ENCODE measurements at regions not wholly inside any gene's neighbourhood (a gene's known extent, or its start where the extent isn't known, plus 50 kb on each side); places are given as distances from the start of the nearest gene placed in this dataset.

- TF ChIP-seq POU6F1 (CRISPR knock-in tag; IDR thresholded peaks at IDR 0.05; ENCODE audit: borderline replicate concordance, low read depth): no peak
- TF ChIP-seq ZC3H10 (CRISPR knock-in tag; IDR thresholded peaks at IDR 0.05): no peak
- no peak for TF ChIP-seq CSDC2 (CRISPR knock-in tag; IDR thresholded peaks at IDR 0.05)
- no peak for TF ChIP-seq ESRRG (CRISPR knock-in tag; IDR thresholded peaks at IDR 0.05)
Observed at GRCh38 chr3:30268288-30268687, 338.1 kb upstream of the TGFBR2 start (continued).

- ATAC-seq: no peak
Observed at GRCh38 chr3:30269751-30270445, 336.5 kb upstream of the TGFBR2 start.

More at GRCh38 chr3:30269751-30270445, 336.5 kb upstream of the TGFBR2 start:
- TF ChIP-seq ZNF565 (CRISPR knock-in tag; conservative IDR thresholded peaks at IDR 0.05; ENCODE audit: low read depth): no peak
- TF ChIP-seq TOX (CRISPR knock-in tag; IDR thresholded peaks at IDR 0.05; ENCODE audit: borderline replicate concordance): no peak
- TF ChIP-seq POU6F1 (CRISPR knock-in tag; IDR thresholded peaks at IDR 0.05; ENCODE audit: borderline replicate concordance, low read depth): no peak
- TF ChIP-seq CSRNP3 (CRISPR knock-in tag; IDR thresholded peaks at IDR 0.05): no peak
- no peak for TF ChIP-seq BACH2 (CRISPR knock-in tag; IDR thresholded peaks at IDR 0.05; ENCODE audit: borderline replicate concordance)
- no peak for TF ChIP-seq RARB (CRISPR knock-in tag; IDR thresholded peaks at IDR 0.05)
- no peak for TF ChIP-seq ZFP3 (CRISPR knock-in tag; IDR thresholded peaks at IDR 0.05)
- TF ChIP-seq CREB5 (CRISPR knock-in tag; IDR thresholded peaks at IDR 0.05; ENCODE audit: low read depth): no peak
- TF ChIP-seq CSDC2 (CRISPR knock-in tag; IDR thresholded peaks at IDR 0.05): no peak
- no peak for TF ChIP-seq ESRRG (CRISPR knock-in tag; IDR thresholded peaks at IDR 0.05)
- no peak for TF ChIP-seq PPARA (CRISPR knock-in tag; IDR thresholded peaks at IDR 0.05; ENCODE audit: borderline replicate concordance)
- no peak for TF ChIP-seq ISL1 (CRISPR knock-in tag; IDR thresholded peaks at IDR 0.05)
- TF ChIP-seq TSHZ2 (CRISPR knock-in tag; IDR thresholded peaks at IDR 0.05): no peak
- no peak for TF ChIP-seq ZNF8 (CRISPR knock-in tag; IDR thresholded peaks at IDR 0.05)
- no peak for TF ChIP-seq OSR1 (CRISPR knock-in tag; IDR thresholded peaks at IDR 0.05)
- TF ChIP-seq ARNTL (CRISPR knock-in tag; IDR thresholded peaks at IDR 0.05; ENCODE audit: borderline replicate concordance, low read depth): no peak
- TF ChIP-seq ZFP30 (CRISPR knock-in tag; IDR thresholded peaks at IDR 0.05): no peak
- TF ChIP-seq GLIS3 (CRISPR knock-in tag; IDR thresholded peaks at IDR 0.05): no peak
- TF ChIP-seq SNAI2 (CRISPR knock-in tag; IDR thresholded peaks at IDR 0.05): no peak
- TF ChIP-seq ZNF70 (CRISPR knock-in tag; IDR thresholded peaks at IDR 0.05): no peak

Measured in SK-N-SH treated with all-trans-retinoic acid at 6 μM for 48 hours (cell line).